GM12892 (cell line): ENCODE measurements at regions not wholly inside any gene's neighbourhood (a gene's known extent, or its start where the extent isn't known, plus 50 kb on each side); places are given as distances from the start of the nearest gene placed in this dataset.

Source experiments
- POLR2AphosphoS5 ChIP-seq: IDR thresholded peaks from 2 replicates; pipeline ENCODE4 v1.6.1; 2011; ENCODE audit warnings: low read depth, low read length, control low read depth
- TAF1 ChIP-seq: IDR thresholded peaks from 2 replicates; pipeline ENCODE4 v1.6.1; 2011; ENCODE audit warnings: low read depth, mild to moderate bottlenecking, control low read depth, low read length, borderline replicate concordance

GRCh38 chr10:31215052-31215451 is 104.0 kb upstream of the ZEB1 start:
- TF ChIP-seq POLR2AphosphoS5: no peak
- TF ChIP-seq TAF1: no peak
